CD14-positive monocyte (primary cell): ENCODE measurements at regions not wholly inside any gene's neighbourhood (a gene's known extent, or its start where the extent isn't known, plus 50 kb on each side); places are given as distances from the start of the nearest gene placed in this dataset.

Experiments
- DNase-seq, 3 donors: peaks; one replicate each; pipeline ENCODE4 v3.0.0-alpha.2; 2011 to 2022
- H2AFZ ChIP-seq: 2 replicates; pipeline ENCODE4 v1.6.0; 2012; ENCODE audit warnings: mild to moderate bottlenecking, low read depth, low read length, inconsistent platforms; ENCODE audit not compliant: insufficient read depth, poor library complexity, severe bottlenecking
- H3K27ac ChIP-seq, 2 donors: 1 replicate in 1 of 2; 2 replicates in 1 of 2; pipeline ENCODE4 v1.5.1; 2012 to 2013; ENCODE audit warnings: low read length in 2 of 2, control low read depth in 1 of 2, inconsistent platforms in 1 of 2, low read depth in 1 of 2, mild to moderate bottlenecking in 1 of 2
- H3K27me3 ChIP-seq, 2 donors: one replicate each; pipeline versions ENCODE4 v1.6.0 to v1.6.1; 2011 to 2013; ENCODE audit warnings: low read length in 2 of 2; ENCODE audit not compliant: control insufficient read depth in 2 of 2, insufficient read depth in 2 of 2
- H3K36me3 ChIP-seq, 2 donors: replicated peaks in 1 of 2; 1 replicate in 1 of 2; 2 replicates in 1 of 2; pipeline versions ENCODE4 v1.5.1 to v1.6.1; 2012 to 2013; ENCODE audit warnings: low read length in 2 of 2, control low read depth in 1 of 2, inconsistent platforms in 1 of 2, mild to moderate bottlenecking in 1 of 2; ENCODE audit not compliant: insufficient read depth in 2 of 2, control insufficient read depth in 1 of 2
- H3K4me1 ChIP-seq, 2 donors: 1 replicate in 1 of 2; 2 replicates in 1 of 2; pipeline versions ENCODE4 v1.5.1 to v1.6.1; 2012 to 2013; ENCODE audit warnings: low read length in 2 of 2, control low read depth in 1 of 2, inconsistent platforms in 1 of 2, mild to moderate bottlenecking in 1 of 2, moderate library complexity in 1 of 2; ENCODE audit not compliant: insufficient read depth in 2 of 2, control insufficient read depth in 1 of 2
- H3K4me2 ChIP-seq: replicated peaks from 2 replicates; pipeline ENCODE3; 2012; ENCODE audit warnings: low read length, moderate library complexity, mild to moderate bottlenecking; ENCODE audit not compliant: poor library complexity, severe bottlenecking; ENCODE audit errors: extremely low read depth
- H3K4me3 ChIP-seq, 3 experiments: fragments of 200-600 bp in 1 of 3; sonication (generic) in 1 of 3; replicated peaks in 1 of 3; 1 replicate in 2 of 3; 2 replicates in 1 of 3; pipeline ENCODE4 v1.5.1; 2011 to 2013; ENCODE audit warnings: low read length in 3 of 3, mild to moderate bottlenecking in 3 of 3, control low read depth in 2 of 3, low read depth in 2 of 3, inconsistent platforms in 1 of 3, moderate library complexity in 1 of 3
- H3K79me2 ChIP-seq: 2 replicates; pipeline ENCODE4 v1.6.0; 2012; ENCODE audit warnings: mild to moderate bottlenecking, control low read depth, inconsistent platforms, low read length, moderate library complexity; ENCODE audit not compliant: insufficient read depth
- H3K9ac ChIP-seq: 2 replicates; pipeline ENCODE4 v1.6.0; 2017; ENCODE audit warnings: low read length, mild to moderate bottlenecking; ENCODE audit not compliant: insufficient read depth, poor library complexity, severe bottlenecking
- H3K9me3 ChIP-seq, 2 donors: replicated peaks in 1 of 2; 1 replicate in 1 of 2; 2 replicates in 1 of 2; pipeline versions ENCODE4 v1.5.1 to v1.6.1; 2012 to 2013; ENCODE audit warnings: low read length in 2 of 2, control low read depth in 1 of 2; ENCODE audit not compliant: control insufficient read depth in 1 of 2, insufficient read depth in 1 of 2
- H4K20me1 ChIP-seq: 2 replicates; pipeline ENCODE4 v1.6.0; 2012; ENCODE audit warnings: mild to moderate bottlenecking, low read length, control low read depth, moderate library complexity; ENCODE audit not compliant: insufficient read depth
- H3K27ac Mint-ChIP-seq, 7 donors: one replicate each; pipeline ENCODE4 v1.8.0; 2020; ENCODE audit warnings: mild to moderate bottlenecking in 7 of 7, mixed read lengths in 7 of 7, moderate library complexity in 6 of 7, inconsistent platforms in 2 of 7
- H3K27me3 Mint-ChIP-seq, 3 donors: one replicate each; pipeline ENCODE4 v1.8.0; 2021 to 2022; ENCODE audit warnings: low read depth in 3 of 3, mild to moderate bottlenecking in 3 of 3, mixed read lengths in 3 of 3, moderate library complexity in 3 of 3, inconsistent platforms in 1 of 3
- H3K36me3 Mint-ChIP-seq, 2 donors: one replicate each; pipeline ENCODE4 v1.8.0; 2020; ENCODE audit warnings: mixed read lengths in 2 of 2, inconsistent platforms in 1 of 2, mild to moderate bottlenecking in 1 of 2
- H3K4me1 Mint-ChIP-seq: one replicate; pipeline ENCODE4 v1.8.0; 2020; ENCODE audit warnings: mild to moderate bottlenecking, mixed read lengths
- H3K4me3 Mint-ChIP-seq, 2 donors: one replicate each; pipeline ENCODE4 v1.8.0; 2020; ENCODE audit warnings: mild to moderate bottlenecking in 2 of 2, mixed read lengths in 2 of 2, moderate library complexity in 1 of 2
- H3K9me3 Mint-ChIP-seq, 7 donors: one replicate each; pipeline ENCODE4 v1.8.0; 2020 to 2022; ENCODE audit warnings: mixed read lengths in 7 of 7, mild to moderate bottlenecking in 6 of 7, moderate library complexity in 6 of 7, inconsistent platforms in 2 of 7
- WGBS: methylation state at CpG from one replicate; pipeline ENCODE4 v1.1.5; 2013; ENCODE audit warnings: missing lambda C conversion rate; ENCODE audit not compliant: insufficient coverage; 5-methylcytosine and 5-hydroxymethylcytosine counted together
- intact Hi-C, 2 donors: fragments of 100-400 bp; cut with micrococcal nuclease; formaldehyde crosslinking; loops; one replicate each; pipeline versions ENCODE4 v1.15.0 to v1.15.1; 2023
- TF ChIP-seq, protein P1 (sequence below): fragments of 200-600 bp; IDR thresholded peaks from one replicate; pipeline ENCODE4 v1.8.0; 2022; ENCODE audit warnings: antibody characterized with exemption, mild to moderate bottlenecking

- DNase-seq, result no peak
Observed at GRCh38 chr1:204756811-204757210, 71.3 kb upstream of the LRRN2 start.

DNA sequence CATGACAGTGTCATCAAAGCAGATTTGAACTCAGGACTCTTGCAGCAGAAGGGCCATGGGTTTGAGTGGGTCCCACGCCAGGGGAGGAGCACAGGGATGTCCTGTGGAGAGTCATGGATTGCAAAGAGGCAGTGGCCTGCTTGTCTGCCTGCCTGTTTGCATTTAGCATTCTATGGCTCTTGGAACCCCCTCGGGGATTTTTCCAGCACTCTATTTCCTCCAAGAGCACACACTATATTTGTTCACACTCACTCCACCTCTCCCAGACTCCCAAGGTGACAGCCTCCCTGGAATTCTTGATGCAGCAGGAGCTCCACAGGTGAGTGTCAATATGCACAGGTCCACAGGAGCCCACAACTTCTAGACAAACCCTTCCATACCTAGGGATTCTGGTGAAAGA is 73.1 kb upstream of the LRRN2 start:
- H3K9me3 Mint-ChIP-seq, result peaks cover 0 to 8% (median 2%) of the 10 kb centered on the region in 7 donors
- Histone ChIP-seq H3K9me3 (no peaks in the 10 kb centered on the region), H4K20me1 (no peaks in the 10 kb centered on the region), H3K79me2 (no peaks in the 10 kb centered on the region), H3K27me3 (no peaks in the 10 kb centered on the region), H3K36me3 (no peaks in the 10 kb centered on the region), H3K4me3 (no peak overlapping the region), H3K9ac (no peak overlapping the region), H2AFZ (no peak overlapping the region), H3K27ac (no peak overlapping the region), H3K4me1 (no peaks in the 10 kb centered on the region), H3K4me2 (no peak overlapping the region)
- 89% methylated on average over 1 of the region's 2 CpGs for WGBS
- no peak overlapping the region for H3K4me3 Mint-ChIP-seq
- H3K36me3 Mint-ChIP-seq, result no peaks in the 10 kb centered on the region
- DNase-seq, result no peak
- TF ChIP-seq, protein P1, sequence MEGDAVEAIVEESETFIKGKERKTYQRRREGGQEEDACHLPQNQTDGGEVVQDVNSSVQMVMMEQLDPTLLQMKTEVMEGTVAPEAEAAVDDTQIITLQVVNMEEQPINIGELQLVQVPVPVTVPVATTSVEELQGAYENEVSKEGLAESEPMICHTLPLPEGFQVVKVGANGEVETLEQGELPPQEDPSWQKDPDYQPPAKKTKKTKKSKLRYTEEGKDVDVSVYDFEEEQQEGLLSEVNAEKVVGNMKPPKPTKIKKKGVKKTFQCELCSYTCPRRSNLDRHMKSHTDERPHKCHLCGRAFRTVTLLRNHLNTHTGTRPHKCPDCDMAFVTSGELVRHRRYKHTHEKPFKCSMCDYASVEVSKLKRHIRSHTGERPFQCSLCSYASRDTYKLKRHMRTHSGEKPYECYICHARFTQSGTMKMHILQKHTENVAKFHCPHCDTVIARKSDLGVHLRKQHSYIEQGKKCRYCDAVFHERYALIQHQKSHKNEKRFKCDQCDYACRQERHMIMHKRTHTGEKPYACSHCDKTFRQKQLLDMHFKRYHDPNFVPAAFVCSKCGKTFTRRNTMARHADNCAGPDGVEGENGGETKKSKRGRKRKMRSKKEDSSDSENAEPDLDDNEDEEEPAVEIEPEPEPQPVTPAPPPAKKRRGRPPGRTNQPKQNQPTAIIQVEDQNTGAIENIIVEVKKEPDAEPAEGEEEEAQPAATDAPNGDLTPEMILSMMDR, result no peak
- intact Hi-C loops, result no loop called here
- H3K4me1 Mint-ChIP-seq, result peaks cover 2% of the 10 kb centered on the region
- peaks cover 7 to 15% (median 7%) of the 10 kb centered on the region in 3 donors for H3K27me3 Mint-ChIP-seq
- no peak overlapping the region for H3K27ac Mint-ChIP-seq

More at GRCh38 chr1:204756811-204757210, 71.3 kb upstream of the LRRN2 start:
- 22% methylated on average over 1 of the region's 1 CpG for WGBS
- Histone ChIP-seq H3K27me3 (no peaks in the 10 kb centered on the region), H3K36me3 (no peaks in the 10 kb centered on the region), H3K79me2 (no peaks in the 10 kb centered on the region), H4K20me1 (no peaks in the 10 kb centered on the region), H2AFZ (no peak overlapping the region), H3K27ac (no peak overlapping the region), H3K9ac (no peak overlapping the region), H3K9me3 (no peaks in the 10 kb centered on the region), H3K4me3 (no peak overlapping the region), H3K4me2 (no peak overlapping the region), H3K4me1 (no peaks in the 10 kb centered on the region)
- no peaks in the 10 kb centered on the region for H3K4me1 Mint-ChIP-seq
- H3K36me3 Mint-ChIP-seq, result no peaks in the 10 kb centered on the region
- TF ChIP-seq, protein P1, result no peak
- no peak overlapping the region for H3K4me3 Mint-ChIP-seq
- H3K27ac Mint-ChIP-seq, result no peak overlapping the region
- intact Hi-C loops, result no loop called here
- peaks cover 5 to 14% (median 7%) of the 10 kb centered on the region in 3 donors for H3K27me3 Mint-ChIP-seq
- H3K9me3 Mint-ChIP-seq, result peaks cover 0 to 6% (median 2%) of the 10 kb centered on the region in 7 donors
